Nephron (organoid): ENCODE measurements at regions not wholly inside any gene's neighbourhood (a gene's known extent, or its start where the extent isn't known, plus 50 kb on each side); places are given as distances from the start of the nearest gene placed in this dataset.
A peak's percentile ranks its signal among the peaks of the same experiment; 100 is the strongest.

Source experiments
- H3K27ac Mint-ChIP-seq, 3 experiments: 2 replicates each; pipeline ENCODE4 v1.8.0; 2020; ENCODE audit warnings: mixed read lengths in 3 of 3, mild to moderate bottlenecking in 2 of 3, moderate library complexity in 1 of 3
- H3K27me3 Mint-ChIP-seq: 2 replicates; pipeline ENCODE4 v1.8.0; 2021; ENCODE audit warnings: low read depth, mild to moderate bottlenecking, moderate library complexity, mixed read lengths
- H3K36me3 Mint-ChIP-seq: 2 replicates; pipeline ENCODE4 v1.8.0; 2020; ENCODE audit warnings: low read depth, mixed read lengths
- H3K4me1 Mint-ChIP-seq: 2 replicates; pipeline ENCODE4 v1.8.0; 2020; ENCODE audit warnings: mixed read lengths
- H3K4me3 Mint-ChIP-seq, 3 experiments: 2 replicates each; pipeline ENCODE4 v1.8.0; 2020; ENCODE audit warnings: mild to moderate bottlenecking in 3 of 3, mixed read lengths in 3 of 3, moderate library complexity in 2 of 3
- H3K9me3 Mint-ChIP-seq: 2 replicates; pipeline ENCODE4 v1.8.0; 2020; ENCODE audit warnings: mixed read lengths
- CTCF ChIP-seq, 3 experiments: fragments of 200-600 bp; sonication (generic); IDR thresholded peaks; one replicate each; pipeline ENCODE4 v1.5.0; 2021; ENCODE audit warnings: antibody characterized with exemption in 3 of 3; ENCODE audit not compliant: unreplicated experiment in 3 of 3

- H3K27me3 Mint-ChIP-seq = no peaks in the 10 kb centered on the region
- no peaks in the 10 kb centered on the region for H3K36me3 Mint-ChIP-seq
- H3K27ac Mint-ChIP-seq = no peak overlapping the region
- no peak overlapping the region for H3K4me3 Mint-ChIP-seq
- no peak for TF ChIP-seq CTCF (IDR thresholded peaks at IDR 0.05; ENCODE audit: unreplicated experiment in 3 of 3)
- no peaks in the 10 kb centered on the region for H3K4me1 Mint-ChIP-seq
- no peaks in the 10 kb centered on the region for H3K9me3 Mint-ChIP-seq
These were observed 151.4 kb upstream of the PPP1R3A start for GRCh38 chr7:114070246-114070645.

- Mint-ChIP-seq H3K36me3 (no peaks in the 10 kb centered on the region), H3K27ac (no peak overlapping the region), H3K27me3 (no peaks in the 10 kb centered on the region), H3K4me3 (no peak overlapping the region), H3K9me3 (peaks cover 7% of the 10 kb centered on the region), H3K4me1 (no peaks in the 10 kb centered on the region)
- no peak for TF ChIP-seq CTCF (IDR thresholded peaks at IDR 0.05; ENCODE audit: unreplicated experiment in 3 of 3)
These were observed 144.0 kb upstream of the PPP1R3A start for GRCh38 chr7:114062810-114063209.

GRCh38 chr7:114051871-114052331 is 133.1 kb upstream of the PPP1R3A start:
- Mint-ChIP-seq H3K4me3 (no peak overlapping the region), H3K4me1 (peaks cover 5% of the 10 kb centered on the region), H3K36me3 (no peaks in the 10 kb centered on the region), H3K9me3 (peaks cover 6% of the 10 kb centered on the region), H3K27me3 (no peaks in the 10 kb centered on the region), H3K27ac (no peak overlapping the region)
- no peak for TF ChIP-seq CTCF (IDR thresholded peaks at IDR 0.05; ENCODE audit: unreplicated experiment in 3 of 3)

- H3K4me1 Mint-ChIP-seq = peaks cover 5% of the 10 kb centered on the region
These were observed 131.8 kb upstream of the PPP1R3A start for GRCh38 chr7:114050571-114050970.

GRCh38 chr7:114048386-114049235 is 129.8 kb upstream of the PPP1R3A start:
- peak overlapping the region in 2 of 3 experiments; percentile 23 to 67 for H3K27ac Mint-ChIP-seq
- no peaks in the 10 kb centered on the region for H3K36me3 Mint-ChIP-seq
- peaks cover 5% of the 10 kb centered on the region for H3K4me1 Mint-ChIP-seq
- peak overlapping the region; percentile 26 to 52 (median 49) for H3K4me3 Mint-ChIP-seq
- no peaks in the 10 kb centered on the region for H3K9me3 Mint-ChIP-seq
- H3K27me3 Mint-ChIP-seq = no peaks in the 10 kb centered on the region
- no peak for TF ChIP-seq CTCF (IDR thresholded peaks at IDR 0.05; ENCODE audit: unreplicated experiment in 3 of 3)

More at GRCh38 chr7:114050571-114050970, 131.8 kb upstream of the PPP1R3A start:
- H3K9me3 Mint-ChIP-seq = no peaks in the 10 kb centered on the region
- no peak for TF ChIP-seq CTCF (IDR thresholded peaks at IDR 0.05; ENCODE audit: unreplicated experiment in 3 of 3)
- no peaks in the 10 kb centered on the region for H3K27me3 Mint-ChIP-seq
- H3K4me3 Mint-ChIP-seq = no peak overlapping the region
- no peaks in the 10 kb centered on the region for H3K36me3 Mint-ChIP-seq
- no peak overlapping the region for H3K27ac Mint-ChIP-seq

GRCh38 chr7:114047889-114048288 is 129.1 kb upstream of the PPP1R3A start:
- no peak for TF ChIP-seq CTCF (IDR thresholded peaks at IDR 0.05; ENCODE audit: unreplicated experiment in 3 of 3)

More at GRCh38 chr7:114047889-114048288, 129.1 kb upstream of the PPP1R3A start:
- H3K27ac Mint-ChIP-seq = peak overlapping the region in 2 of 3 experiments; percentile 23 to 67
- H3K9me3 Mint-ChIP-seq = no peaks in the 10 kb centered on the region
- peak overlapping the region in 1 of 3 experiments; percentile 49 for H3K4me3 Mint-ChIP-seq
- no peaks in the 10 kb centered on the region for H3K36me3 Mint-ChIP-seq
- H3K27me3 Mint-ChIP-seq = no peaks in the 10 kb centered on the region
- peaks cover 5% of the 10 kb centered on the region for H3K4me1 Mint-ChIP-seq
